ENCODE measurements at regions not wholly inside any gene's neighbourhood (a gene's known extent, or its start where the extent isn't known, plus 50 kb on each side); places are given as distances from the start of the nearest gene placed in this dataset.

GRCh38 chr16:5635331-5635730 is 537.7 kb upstream of the EEF2KMT start:
- ATAC-seq = no peak
- H2AFZ ChIP-seq (ENCODE audit: low read depth, low read length, poor library complexity, severe bottlenecking) = no peak overlapping the region
- H4K20me1 ChIP-seq (ENCODE audit: insufficient read depth) = no peaks in the 10 kb centered on the region
- no peaks in the 10 kb centered on the region for H3K9me2 ChIP-seq (ENCODE audit: insufficient read depth)
- no peaks in the 10 kb centered on the region for H3K9me3 ChIP-seq (ENCODE audit: control insufficient read depth in 1 of 2, insufficient read depth in 1 of 2, low read depth in 1 of 2, low read length in 2 of 2)
- no peaks in the 10 kb centered on the region for H3K36me3 ChIP-seq (ENCODE audit: control insufficient read depth in 1 of 2, insufficient read depth in 2 of 2, low read length in 2 of 2)
- no peaks in the 10 kb centered on the region for H3K27me3 ChIP-seq (ENCODE audit: insufficient read depth, low read length)
- no peak overlapping the region for H3K4me2 ChIP-seq (ENCODE audit: low read length)
- DNase-seq (ENCODE audit: low read depth, low spot score) = no peak
- H3K27ac ChIP-seq (ENCODE audit: low read depth, low read length) = no peak overlapping the region
- no peaks in the 10 kb centered on the region for H3K79me2 ChIP-seq (ENCODE audit: insufficient read depth, low read length)
- intact Hi-C loops (cut with micrococcal nuclease) = no loop called here
- TF ChIP-seq SP1 (IDR thresholded peaks at IDR 0.05; ENCODE audit: low read depth) (no peak), EGR1 (IDR thresholded peaks at IDR 0.05; ENCODE audit: low read depth) (no peak), EZH2 (IDR thresholded peaks at IDR 0.05) (no peak), REST (IDR thresholded peaks at IDR 0.05; ENCODE audit: low read depth) (no peak), CEBPB (IDR thresholded peaks at IDR 0.05; ENCODE audit: low read depth) (no peak), POLR2A (IDR thresholded peaks at IDR 0.05; ENCODE audit: borderline replicate concordance, extremely low read depth, insufficient read depth, insufficient read length) (no peak), CTCF (IDR thresholded peaks at IDR 0.05 in 2 of 3, conservative IDR thresholded peaks at IDR 0.05 in 1 of 3; ENCODE audit: borderline replicate concordance in 1 of 3, insufficient read depth in 1 of 3, low read depth in 2 of 3, low read length in 2 of 3) (no peak)
- no peaks in the 10 kb centered on the region for H3K4me1 ChIP-seq (ENCODE audit: control insufficient read depth in 1 of 2, insufficient read depth in 2 of 2, low read length in 2 of 2)
- ChIA-PET POLR2A (interaction anchor here (1.0 kb wide), 1 partner anchor 19 kb away, joined by 3 read pairs; no protein-coding TSS in a partner anchor), CTCF (no interaction called here), RAD21 (ENCODE audit: low non-redundant PET in 1 of 2, low total read pairs in 2 of 2, uncharacterized antibody in 2 of 2, unreplicated experiment in 2 of 2) (no interaction called here)
- H3K4me3 ChIP-seq (replicated peaks in 1 of 2; ENCODE audit: low read depth in 1 of 2, low read length in 2 of 2) = no peak overlapping the region
- no peak overlapping the region for H3K9ac ChIP-seq (ENCODE audit: low read length)
- no TSS peak for BruUV-seq (replicated peaks)
